Fibroblast of skin of back (primary cell): ENCODE measurements at regions not wholly inside any gene's neighbourhood (a gene's known extent, or its start where the extent isn't known, plus 50 kb on each side); places are given as distances from the start of the nearest gene placed in this dataset.
"Not testable (repeated sequence)": the region's sequence is repeated elsewhere in the genome, so short reads cannot be mapped to it uniquely, and the experiment has no call there.

Source experiments
- DNase-seq: peaks from one replicate; pipeline ENCODE4 v3.0.0-alpha.2; 2013

- DNase-seq: no peak
Observed at GRCh38 chr9:78438780-78439179, 141.9 kb downstream of the PSAT1 start.

DNA sequence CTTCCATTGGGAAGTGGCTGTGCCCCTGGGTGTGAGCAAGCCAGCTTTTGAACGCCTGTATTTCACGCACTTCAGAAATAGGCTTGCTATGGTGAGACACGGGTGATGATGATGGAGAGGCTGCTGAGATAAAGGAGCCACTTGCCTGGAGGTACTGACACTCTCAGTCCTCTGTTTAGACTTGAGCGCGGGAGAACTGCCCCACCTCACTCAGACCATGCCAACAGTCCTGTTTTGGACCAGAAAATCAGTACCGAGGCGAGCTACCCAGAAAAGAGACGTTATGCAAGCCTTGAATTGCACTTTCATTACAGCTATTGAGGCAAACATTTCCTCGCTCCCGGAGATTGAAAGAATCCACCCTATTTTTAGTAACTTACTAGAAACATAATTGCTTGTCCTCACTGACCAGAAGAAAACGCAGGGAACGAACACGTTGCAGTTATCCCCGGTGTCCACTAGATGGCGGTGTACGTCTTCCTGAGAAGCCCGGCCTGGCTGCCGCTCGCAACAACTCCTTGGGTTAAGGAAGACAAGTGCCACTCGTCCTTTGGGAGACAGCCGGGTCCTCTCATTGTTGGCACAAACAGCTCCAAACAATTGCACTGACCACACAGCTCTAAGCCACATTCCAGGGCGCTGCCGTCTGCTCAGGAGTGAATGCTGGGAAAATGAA is 142.4 kb downstream of the PSAT1 start:
- DNase-seq: peak; percentile 87

GRCh38 chr9:78439866-78440830 is 143.2 kb downstream of the PSAT1 start:
- peak; percentile 7 for DNase-seq

DNA sequence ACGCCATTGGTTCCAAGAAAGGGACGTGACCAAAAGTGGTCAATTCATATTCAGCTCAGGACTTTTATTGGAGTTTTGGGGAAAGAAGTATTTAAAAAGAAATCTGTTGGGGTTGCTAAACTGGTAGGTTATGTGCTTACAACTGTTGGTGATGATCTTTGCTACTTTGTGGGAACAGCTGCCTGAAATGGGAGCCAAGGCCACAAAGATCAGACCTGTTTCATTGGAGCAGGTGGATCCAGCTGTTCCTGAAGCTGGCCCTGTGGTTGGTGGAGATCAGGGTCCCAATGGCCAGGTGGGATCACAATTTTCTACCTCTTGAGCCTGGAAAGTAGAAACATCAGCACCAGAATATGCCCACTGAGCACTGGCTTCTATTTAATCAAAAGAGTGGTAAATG is 144.5 kb downstream of the PSAT1 start:
- DNase-seq: no peak

GRCh38 chr9:78441822-78442431 is 145.0 kb downstream of the PSAT1 start:
- no peak for DNase-seq

GRCh38 chr9:78442577-78442976 is 145.7 kb downstream of the PSAT1 start:
- DNase-seq: not testable (repeated sequence)

GRCh38 chr9:78443946-78444345 is 147.0 kb downstream of the PSAT1 start:
- DNase-seq: peak; percentile 39

- no peak for DNase-seq
Observed at GRCh38 chr9:78448960-78449673, 152.2 kb downstream of the PSAT1 start.

- DNase-seq: no peak
Observed at GRCh38 chr9:78453450-78453849, 156.5 kb downstream of the PSAT1 start.

DNA sequence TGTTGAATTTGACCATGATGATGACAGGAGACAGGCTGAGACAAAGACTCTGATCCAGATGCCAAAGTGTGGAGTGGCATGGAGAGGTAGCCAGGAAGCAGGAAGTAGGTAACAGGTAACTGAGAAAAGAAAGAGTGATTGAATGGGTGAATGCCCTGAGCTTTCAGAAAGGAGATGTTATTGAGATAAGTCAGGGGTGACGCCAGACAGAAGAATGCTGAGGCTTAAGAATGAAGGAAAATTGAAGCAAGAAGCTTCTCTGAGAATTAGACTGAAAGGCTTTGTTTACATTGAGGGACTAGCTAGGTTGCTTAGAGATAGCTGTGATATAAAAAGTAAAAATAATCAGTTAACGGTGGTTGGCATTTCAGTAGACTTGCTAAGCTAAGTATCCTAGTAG is 165.7 kb downstream of the PSAT1 start:
- DNase-seq: peak; percentile 19

DNA sequence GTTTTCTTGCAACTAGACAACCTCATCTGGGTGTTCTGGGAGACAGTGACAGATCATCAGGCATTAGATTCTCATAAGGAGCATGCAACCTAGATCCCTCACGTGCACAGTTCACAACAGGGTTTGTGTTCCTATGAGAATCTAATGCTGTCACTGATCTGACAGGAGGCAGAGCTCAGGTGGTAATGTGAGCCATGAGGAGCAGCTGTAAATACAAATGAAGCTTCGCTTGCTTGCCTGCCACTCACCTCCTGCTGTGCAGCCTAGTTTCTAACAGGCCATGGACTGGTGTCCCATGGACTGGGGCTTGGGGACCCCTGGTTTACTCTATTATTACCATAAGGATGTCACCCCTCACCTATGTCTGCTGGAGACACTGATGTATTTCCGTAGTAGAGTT is 166.8 kb downstream of the PSAT1 start:
- DNase-seq: no peak

DNA sequence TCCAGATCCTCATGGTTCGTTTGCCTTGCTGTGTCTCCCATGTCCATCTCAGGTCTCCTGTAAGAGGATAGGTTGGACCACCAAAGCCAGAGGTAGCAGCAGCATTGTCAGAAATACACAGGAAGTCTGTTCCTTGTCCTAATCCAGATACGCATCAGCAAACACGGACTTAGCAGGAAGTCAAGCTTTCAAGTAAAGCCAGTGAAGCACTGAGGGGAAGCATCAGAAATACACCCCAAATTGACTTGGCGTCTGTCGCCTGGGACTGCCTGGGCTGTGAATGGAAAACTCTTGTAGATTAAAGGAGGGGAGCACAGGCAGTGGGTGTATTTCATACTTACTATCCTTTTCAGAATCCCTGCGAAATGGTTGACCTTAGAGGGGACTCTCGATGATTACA is 171.3 kb downstream of the PSAT1 start:
- DNase-seq: no peak

GRCh38 chr9:78468974-78469576 is 172.2 kb downstream of the PSAT1 start:
- DNase-seq: no peak

GRCh38 chr9:78470216-78470615 is 173.3 kb downstream of the PSAT1 start:
- DNase-seq: peak; percentile 49

DNA sequence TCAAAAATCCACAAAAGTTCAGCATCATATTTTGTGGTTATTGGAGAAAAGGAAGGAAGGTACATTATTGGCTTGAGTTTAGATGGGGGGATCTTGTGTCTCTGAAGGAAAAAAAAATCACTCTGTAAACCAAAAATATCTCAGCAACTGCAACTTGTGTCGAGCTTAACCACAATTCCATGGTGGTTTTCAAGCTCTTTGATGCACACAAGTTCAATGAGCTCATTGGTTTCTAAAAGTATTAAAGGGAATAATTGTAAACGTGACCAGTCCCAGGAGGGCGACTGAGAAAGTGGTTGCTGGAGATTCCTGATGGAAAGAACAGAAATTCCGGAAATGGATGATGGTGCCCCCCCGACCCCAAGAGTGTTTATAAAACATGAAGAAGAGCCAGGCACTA is 173.8 kb downstream of the PSAT1 start:
- no peak for DNase-seq

DNA sequence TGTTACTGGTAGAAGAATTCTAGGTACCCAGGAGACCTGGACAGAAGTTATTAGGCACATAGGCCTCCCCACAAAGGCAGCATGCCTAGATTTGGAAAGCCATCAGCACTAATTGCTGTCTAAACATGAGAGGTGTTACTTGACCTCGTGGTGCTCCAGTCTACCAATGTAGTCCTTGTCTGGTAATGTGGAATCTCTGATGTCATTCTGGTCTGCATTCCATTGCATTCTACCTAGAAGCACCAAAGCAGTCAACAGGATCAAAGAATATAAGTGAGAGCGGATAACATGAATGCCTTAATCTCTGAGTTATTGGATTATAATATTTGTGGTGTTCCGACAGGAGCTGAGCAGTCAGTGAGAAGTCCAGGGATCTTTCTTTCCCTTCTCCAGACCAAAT is 175.2 kb downstream of the PSAT1 start:
- DNase-seq: no peak

GRCh38 chr9:78479441-78479840 is 182.5 kb downstream of the PSAT1 start:
- no peak for DNase-seq

GRCh38 chr9:78486661-78487060 is 189.7 kb downstream of the PSAT1 start:
- no peak for DNase-seq

GRCh38 chr9:78490231-78490630 is 193.3 kb downstream of the PSAT1 start:
- DNase-seq: peak; percentile 13

DNA sequence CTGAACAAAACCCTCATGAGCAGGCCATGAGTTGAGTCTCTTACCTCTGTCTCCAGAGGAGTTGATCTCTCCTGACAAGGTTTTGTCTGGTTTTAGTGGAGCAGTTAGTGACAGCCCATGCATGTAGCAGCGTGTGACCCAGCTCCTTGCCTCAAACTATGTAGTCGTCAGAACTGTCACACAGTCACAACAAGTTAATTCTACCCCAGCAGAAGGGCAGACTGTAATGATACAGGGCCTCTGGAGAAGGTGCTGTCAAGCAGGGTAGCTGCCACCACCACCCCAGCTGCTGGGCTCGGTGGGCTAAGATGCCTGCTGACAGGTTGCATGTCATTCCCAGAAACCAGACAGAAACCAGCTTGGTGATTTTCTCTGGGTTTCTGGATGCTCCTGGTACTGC is 194.5 kb downstream of the PSAT1 start:
- DNase-seq: no peak

DNA sequence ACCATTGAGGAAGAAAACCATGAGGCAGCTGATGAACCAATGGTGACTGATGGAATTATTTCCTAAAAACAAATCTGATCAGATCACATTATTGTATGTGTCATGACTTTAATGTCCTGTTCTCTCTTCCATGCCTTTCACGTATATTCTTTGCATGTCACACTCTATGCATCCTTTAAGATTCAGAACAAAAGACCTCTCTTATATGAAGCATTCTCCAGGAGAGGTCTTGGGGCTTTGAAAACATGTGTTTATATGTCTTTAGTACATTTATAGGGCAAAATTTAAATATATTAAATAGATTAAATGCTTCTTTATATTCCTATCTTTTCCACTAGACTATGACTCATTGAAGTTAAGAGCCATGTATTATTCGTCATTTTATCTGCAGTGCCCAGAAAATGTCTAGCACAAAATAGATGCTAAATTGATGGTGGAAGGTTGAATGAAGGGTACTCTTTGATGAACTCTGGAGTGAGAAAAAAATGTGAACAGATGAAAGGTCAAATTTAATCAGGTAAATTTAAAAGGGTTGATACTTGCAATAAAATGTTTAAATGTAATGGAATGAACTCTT is 196.3 kb downstream of the PSAT1 start:
- no peak for DNase-seq

GRCh38 chr9:78502566-78502965 is 205.6 kb downstream of the PSAT1 start:
- no peak for DNase-seq
